ENCODE measurements at regions not wholly inside any gene's neighbourhood (a gene's known extent, or its start where the extent isn't known, plus 50 kb on each side); places are given as distances from the start of the nearest gene placed in this dataset.

DNA sequence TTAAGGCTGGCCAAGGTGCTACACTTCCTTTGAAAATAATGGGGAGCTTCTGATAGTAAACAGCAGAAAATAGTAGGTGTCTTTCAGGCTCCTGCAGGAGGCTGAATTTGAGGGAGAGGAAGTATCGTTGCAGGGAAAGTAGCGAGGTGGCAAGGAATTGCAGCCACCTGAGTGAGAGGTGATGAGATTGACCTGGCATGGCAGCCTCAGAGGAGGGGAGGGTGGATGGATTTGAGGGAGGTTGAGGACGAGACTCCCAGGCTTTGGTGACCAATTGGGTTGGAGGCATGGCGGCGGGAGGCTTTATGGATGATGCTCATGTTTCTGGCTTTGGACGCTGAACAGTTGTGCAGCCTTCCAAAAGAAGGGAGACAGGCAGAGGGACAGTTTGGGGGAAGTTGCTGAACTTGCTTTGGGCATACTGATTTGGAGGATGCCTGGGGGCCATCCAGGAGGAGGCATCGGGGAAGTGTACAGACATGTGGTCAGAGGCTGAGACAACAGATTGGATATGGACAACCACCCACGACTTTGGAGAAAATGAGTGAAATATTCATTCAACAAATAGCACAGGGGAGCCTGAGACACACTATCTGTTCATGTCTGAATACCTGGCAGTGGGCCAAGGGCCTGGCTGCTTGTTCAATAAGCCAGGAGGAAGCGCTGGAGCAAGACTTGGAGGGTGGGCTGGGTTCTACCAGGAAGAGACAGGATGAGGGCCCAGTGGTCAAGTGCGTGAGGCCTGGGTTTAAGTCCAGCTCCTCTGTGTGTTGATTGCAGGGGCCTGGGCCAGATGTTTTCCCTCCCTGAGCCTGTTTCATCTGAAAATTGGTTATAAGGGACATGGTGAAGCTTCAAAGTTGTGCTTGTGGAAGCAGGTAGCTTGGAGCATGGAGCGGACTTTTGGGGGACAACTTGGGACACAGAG is 113.2 kb downstream of the CEBPB start (continued):
- TF ChIP-seq, protein P1, sequence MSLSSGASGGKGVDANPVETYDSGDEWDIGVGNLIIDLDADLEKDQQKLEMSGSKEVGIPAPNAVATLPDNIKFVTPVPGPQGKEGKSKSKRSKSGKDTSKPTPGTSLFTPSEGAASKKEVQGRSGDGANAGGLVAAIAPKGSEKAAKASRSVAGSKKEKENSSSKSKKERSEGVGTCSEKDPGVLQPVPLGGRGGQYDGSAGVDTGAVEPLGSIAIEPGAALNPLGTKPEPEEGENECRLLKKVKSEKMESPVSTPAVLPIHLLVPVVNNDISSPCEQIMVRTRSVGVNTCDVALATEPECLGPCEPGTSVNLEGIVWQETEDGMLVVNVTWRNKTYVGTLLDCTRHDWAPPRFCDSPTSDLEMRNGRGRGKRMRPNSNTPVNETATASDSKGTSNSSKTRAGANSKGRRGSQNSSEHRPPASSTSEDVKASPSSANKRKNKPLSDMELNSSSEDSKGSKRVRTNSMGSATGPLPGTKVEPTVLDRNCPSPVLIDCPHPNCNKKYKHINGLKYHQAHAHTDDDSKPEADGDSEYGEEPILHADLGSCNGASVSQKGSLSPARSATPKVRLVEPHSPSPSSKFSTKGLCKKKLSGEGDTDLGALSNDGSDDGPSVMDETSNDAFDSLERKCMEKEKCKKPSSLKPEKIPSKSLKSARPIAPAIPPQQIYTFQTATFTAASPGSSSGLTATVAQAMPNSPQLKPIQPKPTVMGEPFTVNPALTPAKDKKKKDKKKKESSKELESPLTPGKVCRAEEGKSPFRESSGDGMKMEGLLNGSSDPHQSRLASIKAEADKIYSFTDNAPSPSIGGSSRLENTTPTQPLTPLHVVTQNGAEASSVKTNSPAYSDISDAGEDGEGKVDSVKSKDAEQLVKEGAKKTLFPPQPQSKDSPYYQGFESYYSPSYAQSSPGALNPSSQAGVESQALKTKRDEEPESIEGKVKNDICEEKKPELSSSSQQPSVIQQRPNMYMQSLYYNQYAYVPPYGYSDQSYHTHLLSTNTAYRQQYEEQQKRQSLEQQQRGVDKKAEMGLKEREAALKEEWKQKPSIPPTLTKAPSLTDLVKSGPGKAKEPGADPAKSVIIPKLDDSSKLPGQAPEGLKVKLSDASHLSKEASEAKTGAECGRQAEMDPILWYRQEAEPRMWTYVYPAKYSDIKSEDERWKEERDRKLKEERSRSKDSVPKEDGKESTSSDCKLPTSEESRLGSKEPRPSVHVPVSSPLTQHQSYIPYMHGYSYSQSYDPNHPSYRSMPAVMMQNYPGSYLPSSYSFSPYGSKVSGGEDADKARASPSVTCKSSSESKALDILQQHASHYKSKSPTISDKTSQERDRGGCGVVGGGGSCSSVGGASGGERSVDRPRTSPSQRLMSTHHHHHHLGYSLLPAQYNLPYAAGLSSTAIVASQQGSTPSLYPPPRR (CRISPR knock-in tag; IDR thresholded peaks at IDR 0.05; ENCODE audit: borderline replicate concordance), result no peak
- TF ChIP-seq, protein P2, sequence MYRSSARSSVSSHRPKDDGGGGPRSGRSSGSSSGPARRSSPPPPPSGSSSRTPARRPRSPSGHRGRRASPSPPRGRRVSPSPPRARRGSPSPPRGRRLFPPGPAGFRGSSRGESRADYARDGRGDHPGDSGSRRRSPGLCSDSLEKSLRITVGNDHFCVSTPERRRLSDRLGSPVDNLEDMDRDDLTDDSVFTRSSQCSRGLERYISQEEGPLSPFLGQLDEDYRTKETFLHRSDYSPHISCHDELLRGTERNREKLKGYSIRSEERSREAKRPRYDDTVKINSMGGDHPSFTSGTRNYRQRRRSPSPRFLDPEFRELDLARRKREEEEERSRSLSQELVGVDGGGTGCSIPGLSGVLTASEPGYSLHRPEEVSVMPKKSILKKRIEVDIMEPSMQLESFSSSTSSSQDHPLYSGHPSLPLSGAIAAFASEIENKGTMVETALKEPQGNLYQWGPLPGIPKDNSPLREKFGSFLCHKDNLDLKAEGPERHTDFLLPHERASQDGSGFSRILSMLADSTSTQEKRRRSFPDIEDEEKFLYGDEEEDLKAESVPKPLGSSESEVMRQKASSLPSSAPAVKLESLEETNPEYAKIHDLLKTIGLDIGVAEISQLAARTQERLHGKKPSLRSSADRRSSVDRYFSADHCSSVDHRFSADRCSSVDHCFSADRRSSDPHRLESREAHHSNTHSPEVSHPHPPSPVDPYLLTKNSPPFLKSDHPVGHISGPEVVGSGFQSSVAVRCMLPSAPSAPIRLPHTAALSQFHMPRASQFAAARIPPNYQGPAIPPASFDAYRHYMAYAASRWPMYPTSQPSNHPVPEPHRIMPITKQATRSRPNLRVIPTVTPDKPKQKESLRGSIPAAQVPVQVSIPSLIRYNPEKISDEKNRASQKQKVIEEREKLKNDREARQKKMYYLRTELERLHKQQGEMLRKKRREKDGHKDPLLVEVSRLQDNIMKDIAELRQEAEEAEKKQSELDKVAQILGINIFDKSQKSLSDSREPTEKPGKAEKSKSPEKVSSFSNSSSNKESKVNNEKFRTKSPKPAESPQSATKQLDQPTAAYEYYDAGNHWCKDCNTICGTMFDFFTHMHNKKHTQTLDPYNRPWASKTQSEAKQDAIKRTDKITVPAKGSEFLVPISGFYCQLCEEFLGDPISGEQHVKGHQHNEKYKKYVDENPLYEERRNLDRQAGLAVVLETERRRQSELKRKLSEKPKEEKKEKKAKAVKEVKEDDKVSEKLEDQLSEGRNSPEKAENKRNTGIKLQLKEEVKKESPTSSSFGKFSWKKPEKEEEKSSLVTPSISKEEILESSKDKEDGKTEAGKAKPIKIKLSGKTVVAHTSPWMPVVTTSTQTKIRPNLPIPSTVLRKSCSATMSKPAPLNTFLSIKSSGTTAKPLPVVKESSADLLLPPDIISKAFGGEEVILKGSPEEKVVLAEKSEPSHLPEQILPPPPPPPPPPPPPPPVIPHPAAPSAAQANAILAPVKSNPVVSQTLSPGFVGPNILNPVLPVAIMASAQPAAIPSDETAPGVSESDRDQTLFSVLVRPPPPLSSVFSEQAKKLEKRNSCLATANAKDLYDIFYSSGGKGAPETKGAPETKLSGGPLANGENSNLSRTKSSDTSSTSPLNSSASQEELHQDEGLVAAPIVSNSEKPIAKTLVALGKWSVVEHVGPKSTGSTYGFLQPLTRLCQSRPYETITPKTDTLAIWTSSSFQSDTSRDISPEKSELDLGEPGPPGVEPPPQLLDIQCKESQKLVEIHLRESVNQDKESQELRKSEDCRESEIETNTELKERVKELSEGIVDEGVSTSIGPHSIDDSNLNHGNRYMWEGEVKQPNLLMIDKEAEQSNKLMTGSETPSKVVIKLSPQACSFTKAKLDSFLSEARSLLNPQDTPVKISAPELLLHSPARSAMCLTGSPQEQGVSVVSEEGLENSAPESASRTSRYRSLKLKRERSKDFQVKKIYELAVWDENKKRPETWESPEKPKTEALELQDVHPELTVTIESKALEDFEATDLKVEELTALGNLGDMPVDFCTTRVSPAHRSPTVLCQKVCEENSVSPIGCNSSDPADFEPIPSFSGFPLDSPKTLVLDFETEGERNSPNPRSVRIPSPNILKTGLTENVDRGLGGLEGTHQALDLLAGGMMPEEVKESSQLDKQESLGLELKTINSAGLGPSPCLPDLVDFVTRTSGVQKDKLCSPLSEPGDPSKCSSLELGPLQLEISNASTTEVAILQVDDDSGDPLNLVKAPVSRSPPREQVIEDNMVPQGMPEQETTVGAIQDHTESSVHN (IDR thresholded peaks at IDR 0.05; ENCODE audit: borderline replicate concordance in 1 of 2, low read depth in 1 of 2), result no peak
- TF ChIP-seq HDAC8 (tag; IDR thresholded peaks at IDR 0.05), result no peak
- no peak for TF ChIP-seq RBM22 (IDR thresholded peaks at IDR 0.05; ENCODE audit: low read depth, low read length, poor library complexity, severe bottlenecking)
- TF ChIP-seq ZSCAN29 (IDR thresholded peaks at IDR 0.05), result no peak
- peak; percentile 98 for TF ChIP-seq ZFP36 (IDR thresholded peaks at IDR 0.05; ENCODE audit: low read depth, low read length, partially characterized antibody)
- TF ChIP-seq KLF10 (CRISPR knock-in tag; IDR thresholded peaks at IDR 0.05), result no peak
- TF ChIP-seq TRIM28 (IDR thresholded peaks at IDR 0.05), result no peak
- TF ChIP-seq BMI1 (IDR thresholded peaks at IDR 0.05; ENCODE audit: low read length), result no peak
- TF ChIP-seq ZNF253 (CRISPR knock-in tag; conservative IDR thresholded peaks at IDR 0.05), result no peak
- TF ChIP-seq ZNF384 (IDR thresholded peaks at IDR 0.05; ENCODE audit: low read depth, low read length), result no peak
- 0 out of 2 replicates have a peak, but pooled peaks have one; percentile 0 for TF ChIP-seq ZNF121 (CRISPR knock-in tag; conservative IDR thresholded peaks at IDR 0.05)
- TF ChIP-seq ZNF436 (CRISPR knock-in tag; IDR thresholded peaks at IDR 0.05), result peak; percentile 70; the same call in 1 of the 2 replicates
- TF ChIP-seq SLC30A9 (CRISPR knock-in tag; IDR thresholded peaks at IDR 0.05), result no peak
- no peak for TF ChIP-seq POLR2G (IDR thresholded peaks at IDR 0.05; ENCODE audit: low read depth, low read length)
- no peak for TF ChIP-seq EHMT2 (IDR thresholded peaks at IDR 0.05)

All from K562 (cell line).